IPS DF 4.7 (cell line): ENCODE measurements at regions not wholly inside any gene's neighbourhood (a gene's known extent, or its start where the extent isn't known, plus 50 kb on each side); places are given as distances from the start of the nearest gene placed in this dataset.

ENCODE experiments used
- DNase-seq: peaks from one replicate; pipeline ENCODE4 v3.0.0-alpha.2; 2013; ENCODE audit warnings: low spot score; ENCODE audit errors: extremely low read depth

DNA sequence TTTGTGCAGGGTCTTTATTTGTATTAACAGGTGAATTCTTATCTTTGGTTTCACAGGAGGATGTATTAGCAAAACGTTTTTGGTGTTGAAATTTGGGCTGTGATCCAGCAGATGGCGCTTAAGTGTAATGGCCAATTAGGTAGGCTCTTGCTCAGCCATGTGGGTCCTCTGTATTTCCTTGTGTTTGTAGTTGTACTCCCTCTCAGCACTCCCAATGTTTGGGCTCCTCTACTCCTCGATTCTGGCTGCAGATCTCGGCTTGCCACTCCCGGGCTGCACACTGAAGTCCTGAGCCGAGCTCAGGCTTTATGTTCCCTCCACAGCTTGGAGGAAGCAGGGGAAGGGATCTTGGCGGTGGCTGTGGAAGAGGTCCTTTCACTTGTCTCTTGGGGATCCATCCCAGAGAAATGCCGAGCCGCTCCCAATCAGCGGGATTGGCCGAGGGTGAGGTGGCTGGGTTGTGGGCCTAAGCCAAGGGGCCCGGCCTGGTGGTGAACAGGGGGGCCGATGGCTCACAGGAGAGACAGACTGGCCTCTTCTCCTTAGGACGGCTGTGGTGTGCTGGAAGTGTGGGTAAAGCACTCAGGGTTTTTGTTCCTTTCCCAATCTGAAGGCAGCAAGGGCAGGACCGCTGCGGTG lies 133.7 kb downstream of the AEBP2 start:
- peak; percentile 76 for DNase-seq

DNA sequence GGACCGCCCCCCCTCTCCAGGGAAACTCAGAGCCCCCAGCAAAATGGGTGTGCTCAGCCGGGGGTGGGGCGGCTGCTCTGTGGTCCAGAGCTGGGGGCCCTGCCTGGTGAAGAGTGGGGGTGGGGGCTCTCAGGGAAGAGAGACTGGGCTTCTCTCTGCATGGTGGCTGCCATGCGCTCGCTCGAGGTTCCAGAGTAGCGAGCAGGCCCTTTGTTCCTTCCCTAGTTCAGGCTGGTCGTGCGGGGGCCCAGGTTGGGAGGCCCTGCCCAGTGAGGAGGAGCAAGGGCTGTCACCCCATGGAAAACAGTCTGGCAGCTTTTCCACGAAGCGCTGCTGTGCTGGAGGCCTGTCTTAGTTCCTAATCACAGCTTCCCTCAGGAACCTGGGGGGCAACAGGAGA lies 134.6 kb downstream of the AEBP2 start:
- DNase-seq = no peak

DNA sequence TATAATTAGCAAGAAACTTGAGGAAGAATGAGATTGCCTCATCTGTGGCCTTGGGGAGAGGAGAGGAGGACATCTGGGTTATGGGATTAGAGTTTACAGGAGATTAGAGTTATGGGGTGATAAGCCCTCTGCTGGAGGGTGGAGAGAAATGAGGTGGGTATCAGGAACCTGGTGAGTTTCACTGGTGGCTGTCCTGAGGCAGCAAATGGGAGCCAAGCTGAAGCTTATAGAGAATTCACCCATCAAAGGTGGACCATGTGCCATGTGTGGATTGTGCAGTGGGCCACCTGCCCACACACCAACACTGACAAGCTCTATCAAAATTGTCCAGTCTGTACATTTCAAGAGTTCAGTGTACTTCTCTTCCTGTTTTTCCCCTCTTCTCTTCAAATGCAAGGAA lies 135.3 kb downstream of the AEBP2 start:
- DNase-seq = no peak

DNA sequence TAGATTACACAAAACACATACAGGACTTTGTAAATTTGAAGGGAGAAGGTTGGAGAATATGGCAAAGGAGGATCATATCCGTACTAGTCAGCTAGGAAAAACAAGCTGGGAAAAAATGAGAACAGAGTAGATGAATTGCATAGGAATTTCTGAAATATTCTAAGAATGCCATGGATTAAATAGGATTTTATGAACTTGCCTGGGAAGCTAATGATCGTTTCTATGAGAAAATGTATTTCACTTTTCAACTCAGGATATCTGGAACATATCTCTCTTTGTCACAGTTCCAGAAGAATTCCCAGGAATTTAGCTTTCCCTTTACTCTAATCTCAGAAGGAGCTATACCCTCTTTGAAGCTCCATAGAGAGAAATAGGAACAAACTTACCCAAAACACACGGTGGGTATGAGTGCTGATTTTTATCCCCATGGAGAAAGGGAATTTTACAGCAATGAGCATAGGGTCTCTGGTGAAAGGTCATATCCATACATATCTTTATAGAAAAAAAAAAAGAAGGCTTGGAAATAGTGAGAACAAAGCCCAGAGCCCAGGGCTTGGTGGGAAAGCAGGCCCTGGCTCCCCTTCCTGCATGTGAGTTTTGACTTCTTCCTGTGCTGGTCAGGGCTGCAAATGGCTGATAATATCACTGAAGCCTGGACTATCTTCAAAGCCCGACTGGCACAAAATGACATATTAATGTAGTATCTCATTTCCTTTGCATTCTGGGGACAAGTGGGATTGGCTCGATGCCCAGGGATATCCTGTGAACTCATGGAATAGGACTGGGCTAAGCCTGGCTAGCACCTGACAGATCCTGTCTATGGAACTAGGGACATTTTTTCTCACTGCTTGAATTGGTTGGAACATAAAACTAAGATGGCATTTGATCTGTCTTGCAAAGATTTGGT lies 136.3 kb downstream of the AEBP2 start:
- DNase-seq = no peak

DNA sequence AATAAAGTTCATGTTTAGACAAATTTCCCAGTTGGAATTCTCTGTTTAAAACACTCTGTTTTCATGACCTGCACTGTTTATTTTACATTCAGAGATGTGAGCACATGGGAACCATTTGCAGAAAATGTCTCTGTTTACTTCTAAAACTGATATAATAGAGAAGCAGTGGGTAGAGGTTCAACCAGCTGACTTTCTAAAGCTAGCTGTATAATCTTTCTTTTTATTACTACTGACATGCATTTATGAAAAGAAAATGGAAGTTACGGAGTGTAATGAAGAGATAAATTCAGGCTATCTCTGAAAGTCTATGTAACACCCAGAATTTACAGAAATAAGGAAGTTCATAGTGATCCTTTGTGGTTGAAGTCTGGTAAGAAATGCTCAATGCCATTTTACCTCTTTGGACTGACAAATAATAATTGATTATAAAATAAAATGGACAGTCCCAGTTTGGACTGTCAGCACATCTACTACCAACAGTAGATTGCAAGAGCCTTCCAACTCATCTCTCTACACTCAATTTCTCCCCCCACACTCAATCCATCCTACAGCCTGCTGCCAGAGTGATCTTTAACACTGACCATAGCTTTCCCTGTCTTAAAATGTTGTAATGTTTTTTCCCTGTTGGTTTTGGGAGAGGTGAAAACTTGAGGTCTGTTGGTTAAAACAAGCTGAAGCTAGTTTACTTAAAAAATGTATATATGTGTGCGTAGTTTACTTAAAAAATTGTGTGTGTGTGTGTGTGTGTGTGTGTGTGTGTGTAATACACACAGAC lies 137.4 kb downstream of the AEBP2 start:
- no peak for DNase-seq

DNA sequence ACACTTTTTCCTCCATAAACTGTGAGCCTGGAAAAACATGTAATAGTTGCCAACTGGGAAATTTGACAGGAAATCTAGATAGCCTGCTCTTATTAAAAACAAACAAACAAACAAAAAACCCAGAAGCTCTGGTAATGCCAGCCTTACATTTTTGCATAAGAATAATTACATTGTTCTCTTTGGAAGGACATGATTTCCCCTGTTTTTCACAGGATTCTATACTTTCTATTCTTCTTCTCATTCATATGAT lies 137.9 kb downstream of the AEBP2 start:
- no peak for DNase-seq

DNA sequence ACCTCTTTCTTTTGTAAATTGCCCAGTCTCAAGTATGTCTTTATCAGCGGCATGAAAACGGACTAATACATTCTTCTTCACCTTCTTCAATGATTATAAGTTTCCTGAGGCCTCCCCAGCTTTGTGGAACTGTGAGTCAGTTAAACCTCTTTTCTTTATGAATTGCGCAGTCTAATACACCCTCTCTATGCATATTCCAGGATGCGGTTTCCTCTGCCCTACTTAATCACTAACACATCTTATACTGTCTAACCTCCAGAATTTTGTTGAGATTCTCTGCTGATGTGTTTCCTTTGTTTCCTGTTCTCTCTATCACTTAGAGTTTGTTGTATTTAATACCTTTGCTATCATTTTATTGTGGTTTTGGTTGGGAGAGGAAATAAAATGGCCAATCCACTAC lies 145.4 kb downstream of the AEBP2 start:
- no peak for DNase-seq

DNA sequence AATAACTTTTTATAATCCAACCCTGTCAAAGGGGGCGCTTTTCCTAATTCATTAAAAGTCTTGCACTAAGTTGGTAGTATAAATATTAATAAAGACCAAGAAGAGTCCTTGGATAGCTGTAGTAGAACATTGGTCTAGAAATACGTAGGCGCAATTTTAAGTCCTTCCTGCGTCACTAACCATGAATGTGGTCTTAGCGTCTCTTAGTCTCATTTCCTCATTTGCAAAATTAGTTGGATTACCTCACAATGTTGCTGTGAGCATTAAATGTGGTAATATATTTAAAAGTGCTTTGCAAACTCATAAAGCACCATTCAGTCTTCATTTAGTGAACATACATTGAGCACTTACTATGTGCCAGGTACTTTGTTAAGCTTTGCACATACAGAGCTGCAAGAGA lies 149.7 kb downstream of the AEBP2 start:
- no peak for DNase-seq

DNA sequence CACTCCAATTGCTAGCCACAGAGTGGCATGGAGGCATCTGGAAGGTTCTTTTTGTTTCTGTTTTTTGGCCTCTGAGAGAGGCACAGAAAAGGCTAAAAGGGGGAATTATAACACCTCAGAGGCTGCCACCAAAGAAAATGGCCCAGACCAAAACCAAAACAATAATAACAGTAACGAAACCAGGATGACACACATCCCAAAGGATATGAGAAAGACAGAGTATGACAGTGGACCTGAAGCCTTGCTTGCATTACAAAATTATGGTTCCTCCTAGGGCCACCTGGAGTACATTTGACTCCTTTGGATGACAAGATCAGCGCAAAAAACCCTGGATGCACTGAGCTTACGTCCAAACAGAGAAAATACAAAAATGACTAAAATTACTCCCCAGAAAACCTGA lies 152.7 kb downstream of the AEBP2 start:
- DNase-seq = no peak

DNA sequence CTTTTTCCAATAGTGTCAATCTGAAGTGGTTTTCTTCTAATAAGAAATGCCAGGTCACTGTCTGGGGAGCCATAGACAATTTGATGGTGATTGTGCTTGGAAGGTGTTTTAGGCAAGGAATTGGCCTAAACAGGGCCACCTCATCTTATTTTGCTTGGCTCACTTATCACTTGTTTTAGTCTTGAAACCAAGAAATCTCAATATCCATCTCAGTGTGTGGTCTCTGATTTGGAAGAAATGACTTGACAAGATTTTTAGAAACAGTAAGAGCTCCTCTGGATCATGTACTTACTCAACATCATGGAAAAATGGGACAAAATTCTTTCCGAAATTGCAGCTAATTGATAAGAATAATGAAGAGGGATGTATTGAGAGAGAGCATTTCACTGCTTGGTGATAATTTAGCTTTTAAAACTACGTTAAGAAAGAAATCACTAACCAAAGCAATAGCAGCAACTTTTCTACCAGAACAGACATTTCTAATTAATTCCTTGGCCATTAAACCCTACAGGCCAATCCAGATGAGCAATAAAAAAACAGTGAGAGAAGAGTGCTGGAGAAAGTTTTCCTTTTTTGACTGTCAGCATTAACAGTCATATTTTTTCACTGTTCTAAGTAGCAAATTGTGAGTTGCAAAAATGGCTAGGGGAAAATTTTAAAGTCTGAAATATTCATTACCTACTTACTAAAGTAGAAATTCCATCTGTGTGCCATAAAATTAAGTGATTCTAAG lies 157.3 kb downstream of the AEBP2 start:
- DNase-seq = no peak

DNA sequence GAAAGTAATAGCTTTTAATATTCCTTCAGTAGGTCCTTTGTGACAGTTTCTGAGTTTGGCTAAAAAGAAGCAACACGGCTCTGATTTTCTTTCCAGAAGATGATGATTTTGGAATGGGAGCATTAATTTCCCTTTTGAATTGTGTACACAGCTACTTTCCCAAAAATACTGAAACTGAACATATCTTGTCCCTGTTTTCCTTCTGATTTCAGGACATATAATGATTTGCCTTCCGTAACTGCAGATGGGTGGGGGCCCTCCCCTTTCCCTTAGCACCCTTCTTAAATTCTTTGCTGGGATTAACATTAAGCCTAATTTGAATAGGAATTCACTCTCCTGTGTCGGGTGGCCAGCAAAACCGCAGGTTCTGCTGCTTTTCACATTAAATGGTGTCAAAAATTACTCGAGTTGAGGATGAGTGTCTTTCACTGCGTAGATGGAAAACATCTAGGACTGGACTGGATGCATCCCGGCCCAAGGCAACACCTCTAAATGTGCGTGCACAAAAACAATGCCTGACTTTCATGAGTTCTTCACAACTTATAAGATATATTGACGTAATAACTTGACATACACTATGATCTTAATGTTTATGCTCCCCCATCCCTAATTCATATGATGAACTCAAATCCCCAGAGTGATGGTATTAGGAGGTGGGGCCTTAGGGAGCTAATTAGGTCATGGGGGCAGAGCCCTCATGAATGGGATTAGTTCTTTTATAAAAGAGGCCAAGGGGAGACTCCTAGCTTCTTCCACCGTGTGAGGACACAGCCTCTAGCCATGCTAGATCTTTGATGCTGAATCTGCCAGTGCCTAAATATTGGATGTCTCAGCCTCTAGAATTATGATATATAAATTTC lies 158.1 kb downstream of the AEBP2 start:
- no peak for DNase-seq

DNA sequence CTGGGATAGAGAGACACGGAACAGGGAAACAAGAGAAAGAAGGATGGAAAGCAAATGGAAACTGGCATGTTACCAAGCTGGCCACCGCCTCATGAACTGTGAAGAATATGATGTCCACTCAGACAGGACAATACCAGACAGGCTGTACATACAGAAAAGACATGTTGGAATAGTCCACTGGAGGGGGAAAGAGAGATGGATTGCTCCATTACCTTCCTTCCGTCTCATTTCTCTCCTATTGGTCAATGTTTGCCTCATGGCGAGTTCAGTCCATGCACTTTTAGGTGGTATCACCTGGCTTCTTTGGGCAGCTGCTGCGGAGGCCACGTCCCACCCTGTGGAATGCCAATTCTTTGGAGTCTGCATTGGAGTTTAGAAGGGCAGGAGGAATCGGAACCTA lies 166.4 kb downstream of the AEBP2 start:
- no peak for DNase-seq

DNA sequence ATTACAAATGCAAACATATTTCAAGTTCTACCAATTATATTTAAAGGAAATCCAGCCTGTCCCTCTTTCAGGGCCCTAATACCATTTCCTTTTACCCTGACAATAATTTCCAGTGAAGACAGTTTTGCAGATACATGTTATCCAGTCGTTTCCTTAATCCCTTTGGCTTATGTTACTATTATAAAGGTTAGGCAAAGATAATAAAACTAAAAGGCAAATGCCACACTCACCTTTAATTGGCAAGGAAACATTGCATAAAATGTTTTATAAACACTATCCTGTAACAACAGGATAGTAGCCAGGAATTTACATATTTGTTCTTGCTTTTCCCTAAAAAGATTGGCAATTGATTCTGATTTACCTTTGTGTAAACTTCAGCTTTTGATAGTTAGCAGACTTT lies 168.7 kb downstream of the AEBP2 start:
- no peak for DNase-seq

DNA sequence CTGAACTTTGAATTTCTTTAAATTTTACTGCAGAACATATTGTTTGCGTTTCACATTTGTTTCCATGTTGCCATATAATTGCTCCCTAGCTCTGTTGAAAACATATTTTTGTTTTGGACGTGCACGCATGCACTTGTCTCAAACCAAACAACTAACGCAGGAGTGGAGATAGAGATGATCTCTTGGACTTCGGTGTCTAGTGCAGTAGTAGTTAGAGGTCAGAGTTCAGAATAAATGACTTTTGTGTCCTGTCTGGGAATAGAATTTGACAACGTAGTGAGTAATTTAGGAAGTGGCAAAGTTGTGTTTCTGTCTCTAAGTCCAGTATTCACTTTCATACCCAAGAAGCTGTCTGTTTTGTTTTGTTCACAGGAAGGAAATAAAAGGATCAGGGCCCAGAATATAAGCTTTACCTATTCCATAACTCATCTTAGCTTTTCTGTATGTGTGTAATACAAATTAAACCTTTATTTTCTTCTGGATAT lies 173.8 kb downstream of the AEBP2 start:
- no peak for DNase-seq

DNA sequence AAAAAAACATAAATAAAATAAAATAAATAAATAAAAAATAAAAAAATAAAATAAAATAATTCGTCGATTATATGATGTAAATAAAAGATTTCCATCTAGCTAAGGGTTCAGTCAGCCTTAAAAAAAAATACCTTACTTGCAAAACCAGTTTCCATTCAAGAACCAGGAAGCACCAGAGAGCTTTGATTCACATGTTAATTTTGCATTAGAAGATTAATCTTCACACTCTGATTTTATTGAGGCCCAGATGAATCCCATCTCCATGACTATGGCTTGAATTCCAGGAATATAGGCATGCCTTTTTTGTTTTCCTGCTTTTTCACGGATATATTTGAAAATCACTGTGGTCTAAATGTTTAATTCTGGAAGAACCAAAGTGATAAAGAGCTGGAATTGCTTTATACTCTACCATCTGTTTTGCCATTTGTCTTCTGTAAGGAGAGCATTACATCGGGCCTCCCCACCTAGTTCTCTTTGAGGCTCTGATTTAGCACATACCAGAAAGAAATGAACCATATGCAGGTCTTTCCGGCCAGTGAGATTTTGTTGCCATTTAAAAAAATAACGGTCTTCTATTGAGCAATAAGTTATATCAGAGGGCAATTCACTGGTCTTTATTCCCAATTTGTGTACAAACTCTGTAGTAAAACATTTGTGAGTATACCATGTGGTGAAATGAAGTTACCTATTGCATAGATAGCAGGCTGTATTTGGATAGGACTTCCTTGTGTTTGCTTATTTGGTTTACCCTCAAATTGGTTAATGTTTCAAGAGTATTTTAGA lies 175.5 kb downstream of the AEBP2 start:
- DNase-seq = no peak

DNA sequence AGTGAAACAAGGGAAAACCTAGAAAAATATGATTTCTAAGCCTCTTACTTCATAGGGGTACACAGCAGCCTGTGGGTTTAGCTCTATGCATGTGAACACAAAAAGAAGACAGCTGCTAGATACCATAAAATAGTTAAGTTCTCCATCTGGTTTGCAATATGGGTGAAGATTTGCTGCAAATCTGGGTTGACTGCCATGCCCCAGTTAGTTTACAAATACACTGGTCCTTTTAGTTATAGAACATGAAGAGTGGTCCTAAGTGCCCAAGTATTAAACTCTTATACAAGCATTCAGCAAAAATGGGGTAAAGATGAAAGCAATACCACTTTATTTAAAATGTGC lies 176.1 kb downstream of the AEBP2 start:
- no peak for DNase-seq

DNA sequence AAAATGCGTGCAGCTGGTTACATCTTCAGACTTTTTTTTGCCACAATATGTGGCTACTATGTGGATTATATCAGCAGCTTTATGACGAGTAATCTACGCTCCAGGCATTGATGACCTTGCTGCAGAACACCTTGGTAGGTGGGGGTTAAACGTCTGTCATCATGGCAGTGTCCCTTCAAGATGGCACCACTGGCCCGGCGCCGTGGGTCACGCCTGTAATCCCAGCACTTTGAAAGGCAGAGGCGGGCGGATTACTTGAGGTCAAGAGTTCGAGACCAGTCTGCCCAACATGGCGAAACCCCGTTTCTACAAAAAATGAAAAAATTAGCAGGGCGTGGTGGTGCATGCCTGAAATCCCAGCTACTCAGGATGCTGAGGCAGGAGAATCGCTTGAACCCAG lies 177.5 kb downstream of the AEBP2 start:
- no peak for DNase-seq

DNA sequence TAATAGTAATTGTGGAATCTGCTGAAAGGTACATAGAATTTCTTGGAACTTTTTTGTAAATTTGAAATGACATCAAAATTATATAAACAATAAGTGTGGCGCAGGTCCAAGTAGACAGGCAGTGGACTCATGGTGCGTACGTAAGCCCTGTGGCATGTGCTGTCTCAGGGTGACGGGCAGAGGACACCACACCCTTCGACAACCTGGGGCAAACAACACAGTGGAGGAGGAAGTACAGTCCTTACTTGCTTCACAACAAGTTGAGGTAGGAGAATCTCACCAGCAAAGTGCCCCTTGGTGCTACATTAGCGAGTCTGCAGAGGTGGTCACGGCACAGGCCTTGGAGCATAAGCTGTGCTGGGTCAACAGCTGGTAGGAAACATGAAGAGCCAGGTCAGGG lies 180.9 kb downstream of the AEBP2 start:
- no peak for DNase-seq

DNA sequence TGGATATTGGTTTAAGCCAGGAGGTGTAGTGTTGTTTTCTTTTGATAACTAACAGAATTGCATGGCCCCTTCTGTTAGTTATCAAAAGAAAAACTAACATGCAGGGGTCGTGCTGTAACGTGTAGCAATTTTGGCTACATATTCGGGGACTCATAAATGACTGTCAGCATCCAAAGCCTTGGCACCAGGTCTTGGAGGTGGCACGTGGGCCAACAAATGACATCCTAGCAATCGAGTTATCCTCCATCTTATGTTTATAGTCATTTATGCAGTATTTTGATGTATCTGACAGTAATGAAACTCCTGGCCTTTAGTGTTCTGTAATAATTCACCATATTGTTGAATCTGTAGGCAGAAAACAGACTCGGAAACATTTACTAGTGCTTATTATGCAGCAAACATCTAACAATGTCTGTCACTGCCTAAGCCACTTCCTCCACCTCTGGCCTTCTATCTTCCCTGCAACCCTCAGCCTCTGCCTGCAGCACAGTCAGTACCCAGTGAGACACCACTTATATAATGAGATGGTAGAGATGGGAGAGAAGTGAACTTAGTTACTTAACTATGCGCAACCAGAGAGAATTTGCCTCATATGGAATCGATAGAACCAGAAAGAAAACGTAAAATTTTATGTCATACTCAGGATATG lies 184.6 kb downstream of the AEBP2 start:
- no peak for DNase-seq

DNA sequence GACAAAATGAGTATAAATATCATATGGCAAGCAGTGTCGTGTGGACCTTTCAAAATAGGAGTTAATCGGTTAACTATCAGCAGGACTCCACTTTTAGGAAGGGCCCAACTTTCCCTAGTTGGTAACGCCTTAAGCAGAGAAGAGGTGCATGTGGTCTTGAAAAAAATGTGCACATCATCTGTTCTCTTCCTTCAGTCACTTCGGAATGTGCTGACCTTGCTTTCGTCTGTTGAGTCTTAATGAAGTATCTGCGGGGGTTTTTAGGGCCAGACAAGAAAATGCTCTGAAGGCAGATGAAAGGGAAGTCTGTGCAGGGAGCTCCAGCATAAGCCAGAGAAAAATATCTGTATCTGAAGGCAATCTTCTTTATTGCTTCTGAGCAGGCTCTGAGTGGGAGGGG lies 185.2 kb downstream of the AEBP2 start:
- DNase-seq = no peak
